ENCODE measurements at regions not wholly inside any gene's neighbourhood (a gene's known extent, or its start where the extent isn't known, plus 50 kb on each side); places are given as distances from the start of the nearest gene placed in this dataset.

- ATAC-seq: no peak
- Histone ChIP-seq H3K4me1 (ENCODE audit: control insufficient read depth, insufficient read depth, low read length) (no peaks in the 10 kb centered on the region), H3K9me3 (ENCODE audit: control insufficient read depth, insufficient read depth, low read length) (no peaks in the 10 kb centered on the region), H3K27me3 (ENCODE audit: control insufficient read depth, insufficient read depth, low read length) (no peaks in the 10 kb centered on the region), H3K4me3 (ENCODE audit: low read length) (no peak overlapping the region), H3K36me3 (ENCODE audit: control insufficient read depth, insufficient read depth, low read length) (no peaks in the 10 kb centered on the region), H3K27ac (ENCODE audit: low read length) (no peak overlapping the region)
- H3K4me1 Mint-ChIP-seq: no peaks in the 10 kb centered on the region
- no peaks in the 10 kb centered on the region for H3K36me3 Mint-ChIP-seq
- H3K27me3 Mint-ChIP-seq (ENCODE audit: low read depth in 2 of 2): peaks cover 13 to 37% of the 10 kb centered on the region in 2 donors
- no peak overlapping the region for H3K27ac Mint-ChIP-seq
- no peak overlapping the region for H3K4me3 Mint-ChIP-seq
- no peak for DNase-seq
- intact Hi-C loops (cut with micrococcal nuclease): no loop called here
- H3K9me3 Mint-ChIP-seq: no peaks in the 10 kb centered on the region
- WGBS (ENCODE audit: insufficient coverage): 84% methylated on average over 15 of the region's 15 CpGs
- TF ChIP-seq CTCF (IDR thresholded peaks at IDR 0.05): no peak
These were observed 542.7 kb downstream of the BRD1 start for GRCh38 chr22:49284931-49285330.

DNA sequence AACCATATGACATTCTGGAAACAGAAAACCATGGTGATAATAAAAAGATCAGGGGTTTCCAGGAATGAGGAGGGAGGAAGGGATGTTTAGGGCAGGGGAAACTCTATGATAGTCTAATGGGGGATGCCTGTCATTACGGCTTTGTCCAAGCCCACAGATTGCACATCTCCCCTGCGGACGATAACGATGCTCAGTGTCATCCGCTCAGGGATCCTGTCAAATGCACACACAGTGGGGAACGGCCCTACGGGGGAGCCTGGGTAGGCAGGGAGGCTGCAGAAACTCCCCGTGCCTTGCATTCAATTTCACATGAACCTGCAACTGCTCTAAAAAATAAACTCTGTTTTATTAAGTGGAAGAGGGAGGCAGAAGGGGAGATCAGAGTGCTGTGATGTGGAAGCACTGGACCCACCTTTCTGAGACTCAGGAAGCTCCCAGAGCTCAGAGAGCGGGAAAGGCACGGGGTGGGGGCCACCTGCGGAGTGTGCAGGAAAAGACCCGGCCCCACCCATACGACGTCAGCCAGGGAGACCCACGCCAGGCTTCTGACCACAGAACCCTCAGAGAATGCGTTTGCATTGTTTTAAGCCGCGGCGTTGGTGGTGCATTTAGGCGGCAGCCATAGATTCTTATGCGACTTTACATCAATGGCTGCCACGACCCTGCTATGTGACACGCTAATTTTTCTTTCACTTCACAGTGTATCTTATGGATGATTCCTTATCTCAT, 543.5 kb downstream of the BRD1 start:
- no peak for DNase-seq
- Mint-ChIP-seq H3K36me3 (no peaks in the 10 kb centered on the region), H3K27ac (no peak overlapping the region), H3K4me3 (no peak overlapping the region), H3K27me3 (ENCODE audit: low read depth in 2 of 2) (peaks cover 13 to 44% of the 10 kb centered on the region in 2 donors), H3K9me3 (no peaks in the 10 kb centered on the region), H3K4me1 (no peaks in the 10 kb centered on the region)
- no peaks in the 10 kb centered on the region for H3K36me3 ChIP-seq (ENCODE audit: control insufficient read depth, insufficient read depth, low read length)
- WGBS (ENCODE audit: insufficient coverage): 77% methylated on average over 23 of the region's 23 CpGs
- intact Hi-C loops (cut with micrococcal nuclease): no loop called here
- TF ChIP-seq CTCF (IDR thresholded peaks at IDR 0.05): no peak
- no peak overlapping the region for H3K27ac ChIP-seq (ENCODE audit: low read length)
- H3K27me3 ChIP-seq (ENCODE audit: control insufficient read depth, insufficient read depth, low read length): no peaks in the 10 kb centered on the region
- no peak overlapping the region for H3K4me3 ChIP-seq (ENCODE audit: low read length)
- ATAC-seq: no peak
- H3K4me1 ChIP-seq (ENCODE audit: control insufficient read depth, insufficient read depth, low read length): no peaks in the 10 kb centered on the region
- no peaks in the 10 kb centered on the region for H3K9me3 ChIP-seq (ENCODE audit: control insufficient read depth, insufficient read depth, low read length)

DNA sequence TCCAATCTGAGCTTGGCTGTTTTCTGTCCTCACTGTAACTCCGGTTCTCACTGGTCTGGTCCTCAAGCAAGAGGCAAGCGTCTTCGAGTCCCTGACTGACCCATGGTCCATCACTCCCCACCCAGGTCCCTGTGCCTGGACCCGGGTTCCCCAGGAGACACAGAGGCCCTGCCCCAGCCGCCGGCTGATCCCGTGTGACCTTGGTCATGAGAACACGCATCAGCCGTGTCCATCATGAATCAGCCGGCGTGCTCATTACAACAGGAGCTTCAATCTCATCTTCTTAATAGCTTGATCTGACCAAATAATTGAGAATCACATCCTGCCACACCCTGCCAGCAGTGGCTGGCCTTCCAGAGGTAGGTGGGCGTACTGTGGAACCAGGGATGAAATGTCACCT, 545.1 kb downstream of the BRD1 start:
- Mint-ChIP-seq H3K4me3 (no peak overlapping the region), H3K4me1 (no peaks in the 10 kb centered on the region), H3K27ac (no peak overlapping the region), H3K27me3 (ENCODE audit: low read depth in 2 of 2) (peaks cover 11 to 35% of the 10 kb centered on the region in 2 donors), H3K9me3 (no peaks in the 10 kb centered on the region), H3K36me3 (no peaks in the 10 kb centered on the region)
- no peak overlapping the region for H3K27ac ChIP-seq (ENCODE audit: low read length)
- no peaks in the 10 kb centered on the region for H3K9me3 ChIP-seq (ENCODE audit: control insufficient read depth, insufficient read depth, low read length)
- H3K4me1 ChIP-seq (ENCODE audit: control insufficient read depth, insufficient read depth, low read length): no peaks in the 10 kb centered on the region
- no peaks in the 10 kb centered on the region for H3K36me3 ChIP-seq (ENCODE audit: control insufficient read depth, insufficient read depth, low read length)
- 81% methylated on average over 12 of the region's 12 CpGs for WGBS (ENCODE audit: insufficient coverage)
- DNase-seq (no peak), ATAC-seq (no peak)
- no peak overlapping the region for H3K4me3 ChIP-seq (ENCODE audit: low read length)
- H3K27me3 ChIP-seq (ENCODE audit: control insufficient read depth, insufficient read depth, low read length): no peaks in the 10 kb centered on the region
- intact Hi-C loops (cut with micrococcal nuclease): no loop called here
- no peak for TF ChIP-seq CTCF (IDR thresholded peaks at IDR 0.05)
